ENCODE measurements at regions not wholly inside any gene's neighbourhood (a gene's known extent, or its start where the extent isn't known, plus 50 kb on each side); places are given as distances from the start of the nearest gene placed in this dataset.

DNA sequence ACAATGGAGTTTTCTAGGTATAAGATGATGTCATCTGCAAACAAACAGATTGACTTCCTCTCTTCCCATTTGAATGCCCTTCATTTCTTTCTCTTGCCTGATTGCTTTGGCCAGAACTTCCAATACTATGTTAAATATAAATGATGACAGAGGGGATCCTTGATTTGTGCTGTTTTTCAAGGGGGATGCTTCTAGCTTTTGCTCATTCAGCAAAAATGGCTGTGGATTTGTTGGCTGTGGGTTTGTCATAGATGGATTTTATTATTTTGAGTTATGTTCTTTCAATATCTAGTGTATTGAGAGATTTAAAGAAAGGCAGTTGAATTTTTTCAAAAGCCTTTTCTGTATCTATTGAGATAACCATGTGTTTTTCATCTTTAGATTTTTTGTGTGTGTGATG is 662.4 kb upstream of the EYS start:
- TF ChIP-seq, protein P1, sequence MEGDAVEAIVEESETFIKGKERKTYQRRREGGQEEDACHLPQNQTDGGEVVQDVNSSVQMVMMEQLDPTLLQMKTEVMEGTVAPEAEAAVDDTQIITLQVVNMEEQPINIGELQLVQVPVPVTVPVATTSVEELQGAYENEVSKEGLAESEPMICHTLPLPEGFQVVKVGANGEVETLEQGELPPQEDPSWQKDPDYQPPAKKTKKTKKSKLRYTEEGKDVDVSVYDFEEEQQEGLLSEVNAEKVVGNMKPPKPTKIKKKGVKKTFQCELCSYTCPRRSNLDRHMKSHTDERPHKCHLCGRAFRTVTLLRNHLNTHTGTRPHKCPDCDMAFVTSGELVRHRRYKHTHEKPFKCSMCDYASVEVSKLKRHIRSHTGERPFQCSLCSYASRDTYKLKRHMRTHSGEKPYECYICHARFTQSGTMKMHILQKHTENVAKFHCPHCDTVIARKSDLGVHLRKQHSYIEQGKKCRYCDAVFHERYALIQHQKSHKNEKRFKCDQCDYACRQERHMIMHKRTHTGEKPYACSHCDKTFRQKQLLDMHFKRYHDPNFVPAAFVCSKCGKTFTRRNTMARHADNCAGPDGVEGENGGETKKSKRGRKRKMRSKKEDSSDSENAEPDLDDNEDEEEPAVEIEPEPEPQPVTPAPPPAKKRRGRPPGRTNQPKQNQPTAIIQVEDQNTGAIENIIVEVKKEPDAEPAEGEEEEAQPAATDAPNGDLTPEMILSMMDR (conservative IDR thresholded peaks at IDR 0.05; ENCODE audit: low read depth, low read length), result no peak
- no peak for TF ChIP-seq EZH2 (IDR thresholded peaks at IDR 0.05; ENCODE audit: borderline replicate concordance, low read depth, low read length, poor library complexity, severe bottlenecking)

Data from A673 (cell line).